BJ (cell line): ENCODE measurements at regions not wholly inside any gene's neighbourhood (a gene's known extent, or its start where the extent isn't known, plus 50 kb on each side); places are given as distances from the start of the nearest gene placed in this dataset.
"Not testable (repeated sequence)": the region's sequence is repeated elsewhere in the genome, so short reads cannot be mapped to it uniquely, and the experiment has no call there.

Experiments used
- CTCF ChIA-PET: fragments of 350-600 bp; formaldehyde crosslinking; extraction: SDS; loops from one replicate; lab custom pipeline; 2021; ENCODE audit warnings: antibody characterized with exemption, inconsistent platforms; lab: Yijun Ruan, JAX
- POLR2A ChIA-PET: fragments of 300-600 bp; sonication (Branson Sonifier 250); formaldehyde crosslinking; extraction: SDS; loops from one replicate; lab custom pipeline; 2021; ENCODE audit warnings: antibody characterized with exemption; lab: Charles Lee
- DNase-seq: peaks from one replicate; pipeline ENCODE4 v3.0.0-alpha.2; 2011; ENCODE audit warnings: low read depth
- H3K27me3 ChIP-seq: 2 replicates; pipeline ENCODE4 v1.6.0; 2011; ENCODE audit warnings: low read length; ENCODE audit not compliant: control insufficient read depth, insufficient read depth
- H3K36me3 ChIP-seq: 2 replicates; pipeline ENCODE4 v1.5.1; 2011; ENCODE audit warnings: low read length; ENCODE audit not compliant: control insufficient read depth, insufficient read depth
- H3K4me3 ChIP-seq: 2 replicates; pipeline ENCODE4 v1.5.1; 2011; ENCODE audit warnings: low read depth, mild to moderate bottlenecking, control low read depth, low read length
- TF ChIP-seq, protein P1 (sequence below): IDR thresholded peaks from 2 replicates; pipeline ENCODE4 v1.5.1; 2011; ENCODE audit warnings: low read depth, mild to moderate bottlenecking, control low read depth, inconsistent platforms, low read length, moderate library complexity; ENCODE audit not compliant: insufficient read depth

DNA sequence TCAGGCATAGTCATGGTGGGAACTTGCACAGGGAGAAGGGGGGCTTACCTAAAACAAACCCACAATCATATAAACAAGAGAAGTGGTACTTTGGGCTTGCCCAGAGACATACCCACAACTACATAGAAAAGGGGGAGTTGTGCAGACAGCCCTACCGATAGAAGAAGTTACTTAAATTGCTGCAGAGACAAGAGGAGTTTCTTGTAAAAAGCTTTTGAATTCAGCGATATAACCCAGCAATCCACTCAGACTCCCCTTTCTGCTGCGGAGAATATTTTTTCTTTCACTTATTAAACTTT, 164.0 kb upstream of the ETV3 start:
- H3K4me3 ChIP-seq: no peak overlapping the region
- CTCF ChIA-PET: no interaction called here
- TF ChIP-seq, protein P1, sequence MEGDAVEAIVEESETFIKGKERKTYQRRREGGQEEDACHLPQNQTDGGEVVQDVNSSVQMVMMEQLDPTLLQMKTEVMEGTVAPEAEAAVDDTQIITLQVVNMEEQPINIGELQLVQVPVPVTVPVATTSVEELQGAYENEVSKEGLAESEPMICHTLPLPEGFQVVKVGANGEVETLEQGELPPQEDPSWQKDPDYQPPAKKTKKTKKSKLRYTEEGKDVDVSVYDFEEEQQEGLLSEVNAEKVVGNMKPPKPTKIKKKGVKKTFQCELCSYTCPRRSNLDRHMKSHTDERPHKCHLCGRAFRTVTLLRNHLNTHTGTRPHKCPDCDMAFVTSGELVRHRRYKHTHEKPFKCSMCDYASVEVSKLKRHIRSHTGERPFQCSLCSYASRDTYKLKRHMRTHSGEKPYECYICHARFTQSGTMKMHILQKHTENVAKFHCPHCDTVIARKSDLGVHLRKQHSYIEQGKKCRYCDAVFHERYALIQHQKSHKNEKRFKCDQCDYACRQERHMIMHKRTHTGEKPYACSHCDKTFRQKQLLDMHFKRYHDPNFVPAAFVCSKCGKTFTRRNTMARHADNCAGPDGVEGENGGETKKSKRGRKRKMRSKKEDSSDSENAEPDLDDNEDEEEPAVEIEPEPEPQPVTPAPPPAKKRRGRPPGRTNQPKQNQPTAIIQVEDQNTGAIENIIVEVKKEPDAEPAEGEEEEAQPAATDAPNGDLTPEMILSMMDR: no peak
- no peak for DNase-seq
- H3K36me3 ChIP-seq: no peaks in the 10 kb centered on the region
- POLR2A ChIA-PET: no interaction called here
- H3K27me3 ChIP-seq: no peaks in the 10 kb centered on the region; the same call in 1 of the 2 replicates

DNA sequence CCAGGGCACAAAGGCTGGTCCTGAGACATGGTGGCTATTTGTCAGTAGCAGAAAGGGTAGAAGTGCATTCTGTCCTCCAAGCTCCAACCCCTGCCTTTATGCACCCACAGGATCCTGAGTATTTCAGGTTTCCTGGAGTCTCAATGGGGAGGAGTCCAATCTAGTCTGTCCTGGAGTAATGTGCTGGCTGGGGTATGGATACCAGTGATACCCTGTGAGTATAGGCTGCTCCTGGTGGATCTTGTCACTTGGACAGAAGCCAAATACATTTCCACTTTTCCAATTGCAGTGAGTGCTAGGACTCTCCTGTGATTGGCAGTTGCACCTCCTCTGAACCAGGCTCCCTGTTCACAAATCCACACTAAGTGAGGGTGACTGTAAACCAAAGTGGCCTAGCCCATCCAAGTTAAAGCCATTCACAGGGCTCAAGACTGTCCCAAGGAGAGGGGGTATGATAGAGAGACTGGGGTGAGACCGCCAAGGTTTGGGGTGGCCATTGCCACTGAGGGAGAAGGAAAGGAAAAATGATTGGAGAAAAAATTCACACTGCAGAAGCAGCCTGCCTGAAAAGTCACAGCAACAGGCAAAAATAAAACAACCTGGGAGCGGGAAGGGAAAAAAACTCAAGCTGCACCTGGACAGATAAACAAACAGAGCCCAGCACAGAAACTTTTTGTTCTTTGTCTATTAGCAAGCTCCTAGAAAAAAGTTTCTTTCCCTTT, 163.4 kb upstream of the ETV3 start:
- ChIA-PET POLR2A (no interaction called here), CTCF (no interaction called here)
- H3K36me3 ChIP-seq: no peaks in the 10 kb centered on the region
- H3K4me3 ChIP-seq: no peak overlapping the region
- TF ChIP-seq, protein P1: no peak
- no peaks in the 10 kb centered on the region for H3K27me3 ChIP-seq
- no peak for DNase-seq

DNA sequence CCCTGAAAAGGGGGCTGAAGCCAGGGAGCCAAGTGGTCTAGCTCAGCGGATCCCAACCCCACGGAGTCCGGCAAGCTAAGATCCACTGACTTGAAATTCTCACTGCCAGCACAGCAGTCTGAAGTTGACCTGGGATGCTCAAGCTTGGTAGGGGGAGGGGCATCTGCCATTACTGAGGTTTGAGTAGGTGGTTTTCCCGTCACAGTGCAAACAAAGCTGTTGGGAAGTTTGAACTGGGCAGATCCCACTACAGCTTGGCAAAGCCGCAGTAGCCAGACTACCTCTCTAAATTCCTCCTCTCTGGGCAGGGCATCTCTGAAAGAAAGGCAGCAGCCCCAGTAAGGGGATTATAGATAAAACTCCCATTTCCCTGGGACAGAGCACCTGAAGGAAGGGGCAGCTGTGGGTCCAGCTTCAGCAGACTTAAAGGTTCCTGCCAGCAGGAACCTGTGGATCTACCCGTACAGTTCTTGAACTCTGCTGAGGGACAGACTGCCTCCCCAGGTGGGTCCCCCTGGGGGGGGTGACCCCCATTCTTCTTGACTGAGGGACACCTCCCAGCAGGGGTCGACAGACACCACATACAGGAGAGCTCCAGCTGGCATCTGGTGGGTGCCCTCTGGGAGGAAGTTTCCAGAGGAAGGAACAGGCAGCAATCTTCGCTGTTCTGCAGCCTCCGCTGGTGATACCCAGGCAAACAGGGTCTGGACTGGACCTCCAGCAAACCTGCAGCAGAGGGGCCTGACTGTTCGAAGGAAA, 156.4 kb upstream of the ETV3 start:
- H3K27me3 ChIP-seq, POLR2A ChIA-PET, H3K36me3 ChIP-seq, DNase-seq, H3K4me3 ChIP-seq: not testable (repeated sequence)
- CTCF ChIA-PET: interaction anchor here (1.4 kb wide), 1 partner anchor 9 kb away, joined by 3 read pairs; no protein-coding TSS in a partner anchor

DNA sequence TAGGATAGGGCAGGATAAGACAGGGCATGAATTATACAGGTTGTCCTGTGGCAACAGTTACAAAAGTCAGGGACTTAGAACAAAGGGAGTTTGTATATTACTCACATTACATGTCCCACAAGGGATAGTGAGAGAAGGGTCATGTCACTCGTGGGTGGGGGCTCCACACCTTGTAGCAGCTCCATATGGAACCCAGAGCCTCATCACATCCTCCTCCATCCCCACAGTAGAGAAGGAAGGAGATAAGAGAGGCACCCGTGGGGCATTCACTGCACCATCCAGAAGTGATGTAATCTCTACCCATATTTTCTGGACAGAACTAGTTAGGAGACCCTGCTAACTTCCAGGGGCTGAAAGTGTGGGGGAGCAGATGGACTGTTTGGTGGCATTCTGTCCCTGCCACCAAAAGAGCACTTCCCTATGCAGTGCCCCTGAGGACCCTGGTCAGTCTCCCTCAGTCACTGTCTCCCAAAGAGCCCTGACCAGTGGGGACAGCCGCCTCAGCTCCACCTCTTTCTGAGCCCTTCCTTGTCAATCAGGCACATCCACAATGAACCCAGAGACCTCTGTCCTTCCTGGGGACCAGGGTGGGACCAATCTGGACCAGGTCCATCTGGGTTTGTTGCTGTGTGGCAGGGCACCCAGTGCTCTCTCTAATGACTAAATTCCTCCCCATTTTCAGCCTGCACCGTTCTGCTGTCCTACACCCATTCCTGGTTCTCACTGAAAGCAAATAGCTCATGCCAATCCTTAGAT, 154.8 kb upstream of the ETV3 start:
- DNase-seq: no peak
- Histone ChIP-seq H3K36me3 (no peaks in the 10 kb centered on the region), H3K4me3 (no peak overlapping the region), H3K27me3 (no peaks in the 10 kb centered on the region)
- TF ChIP-seq, protein P1: no peak
- CTCF ChIA-PET: no interaction called here
- POLR2A ChIA-PET: no interaction called here

DNA sequence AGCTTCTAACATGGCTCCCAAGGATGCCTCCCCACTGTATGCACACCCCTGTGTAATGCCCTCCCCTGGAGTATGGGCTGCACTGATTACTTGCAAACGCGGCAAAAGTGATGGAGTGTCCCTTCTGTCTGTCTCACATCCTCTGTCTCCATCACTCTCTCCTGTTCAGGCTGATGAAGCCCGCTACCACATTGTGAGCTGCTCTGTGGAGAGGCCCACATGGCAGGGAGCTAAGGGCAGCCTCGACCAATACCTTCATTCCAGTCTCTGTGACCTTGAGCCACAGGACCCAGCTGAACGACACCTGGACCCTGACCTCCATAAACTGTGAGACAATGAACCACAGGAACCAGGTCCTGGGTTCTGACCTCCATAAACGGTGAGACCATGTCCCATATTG, 154.1 kb upstream of the ETV3 start:
- DNase-seq: no peak
- TF ChIP-seq, protein P1: no peak
- CTCF ChIA-PET: no interaction called here
- Histone ChIP-seq H3K4me3 (no peak overlapping the region), H3K27me3 (no peaks in the 10 kb centered on the region), H3K36me3 (no peaks in the 10 kb centered on the region)
- POLR2A ChIA-PET: no interaction called here
